Stimulated activated CD4-positive, alpha-beta T cell treated with anti-CD3 and anti-CD28 coated beads, TNF-alpha, amount 100 ng/mL, for 48 hours (primary cell): ENCODE measurements at regions not wholly inside any gene's neighbourhood (a gene's known extent, or its start where the extent isn't known, plus 50 kb on each side); places are given as distances from the start of the nearest gene placed in this dataset.

Source experiments
- DNase-seq, 3 donors: peaks; one replicate each; pipeline ENCODE4 v3.0.0-alpha.2; 2020; ENCODE audit warnings: low read depth in 3 of 3

GRCh38 chr13:53854321-53854720, 825.7 kb downstream of the OLFM4 start:
- no peak for DNase-seq

DNA sequence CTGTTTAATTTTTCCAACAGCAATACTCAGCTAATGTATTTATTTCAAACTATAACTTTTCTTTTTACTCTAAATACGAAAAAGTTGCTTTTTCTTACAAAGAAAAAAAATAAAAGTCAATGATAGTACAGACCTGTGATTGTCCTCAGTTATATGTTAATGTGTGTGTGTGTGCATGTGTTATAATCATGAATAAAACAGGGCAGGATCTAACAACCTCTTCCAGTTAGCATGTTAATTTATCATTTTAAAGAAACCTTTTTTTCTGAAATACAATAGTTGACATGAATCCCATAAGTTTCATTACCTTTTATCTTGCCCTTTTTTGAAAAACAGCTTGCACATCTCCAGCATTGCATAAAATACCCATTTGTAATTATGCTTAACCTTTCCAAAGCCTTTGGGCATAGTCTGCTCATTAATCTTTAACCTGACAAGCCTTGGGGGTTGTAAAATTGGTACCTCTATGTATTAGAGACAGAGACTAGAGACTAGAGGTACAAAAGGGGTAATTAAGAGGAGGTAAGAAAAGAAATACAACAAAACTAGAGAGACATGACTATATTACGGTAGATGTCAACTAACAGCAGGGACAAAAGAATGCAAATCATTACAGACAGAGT, 828.1 kb downstream of the OLFM4 start:
- DNase-seq = no peak

GRCh38 chr13:53863520-53863919, 834.9 kb downstream of the OLFM4 start:
- DNase-seq = no peak

DNA sequence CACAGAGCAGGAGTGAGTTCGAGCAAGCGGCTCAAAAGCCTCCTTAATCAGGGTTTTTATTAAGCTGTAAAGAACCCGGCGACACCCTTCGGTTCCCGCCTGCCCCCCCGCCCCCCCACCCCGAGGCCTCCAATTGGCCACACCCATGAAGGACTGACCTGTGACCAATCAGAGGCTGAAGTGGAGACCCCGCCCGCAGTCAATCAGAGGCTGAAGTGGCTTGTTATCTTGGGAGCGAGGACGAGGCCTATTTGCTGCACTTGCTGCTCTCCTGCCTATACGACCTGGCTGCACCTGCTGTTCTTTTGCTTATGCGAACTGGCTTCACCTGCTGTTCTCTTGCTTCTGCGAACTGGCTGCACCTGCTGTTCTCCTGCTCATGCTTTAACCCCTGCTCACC, 844.9 kb downstream of the OLFM4 start:
- no peak for DNase-seq

DNA sequence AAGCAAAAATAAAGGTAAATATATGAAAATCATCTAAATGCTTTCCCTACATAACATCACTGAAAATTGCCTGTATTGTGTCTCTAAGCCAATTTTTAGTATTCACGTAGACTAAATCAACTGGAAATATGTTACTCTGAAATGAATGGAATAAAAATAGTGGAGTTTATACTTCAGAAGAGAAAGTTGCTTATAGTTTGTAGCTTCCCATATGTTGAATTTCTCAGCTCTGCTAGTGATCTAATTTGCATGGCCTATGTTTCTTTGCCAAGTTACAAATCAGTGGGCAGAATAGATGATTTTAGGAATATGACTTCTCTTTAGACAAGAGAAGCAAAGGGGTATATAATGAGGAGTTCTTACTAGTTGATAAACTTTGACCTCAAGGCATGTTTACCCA, 850.2 kb downstream of the OLFM4 start:
- no peak for DNase-seq

GRCh38 chr13:53885997-53886396, 857.4 kb downstream of the OLFM4 start:
- DNase-seq = no peak

- DNase-seq = no peak
These were observed 862.1 kb downstream of the OLFM4 start for GRCh38 chr13:53890696-53891095.

DNA sequence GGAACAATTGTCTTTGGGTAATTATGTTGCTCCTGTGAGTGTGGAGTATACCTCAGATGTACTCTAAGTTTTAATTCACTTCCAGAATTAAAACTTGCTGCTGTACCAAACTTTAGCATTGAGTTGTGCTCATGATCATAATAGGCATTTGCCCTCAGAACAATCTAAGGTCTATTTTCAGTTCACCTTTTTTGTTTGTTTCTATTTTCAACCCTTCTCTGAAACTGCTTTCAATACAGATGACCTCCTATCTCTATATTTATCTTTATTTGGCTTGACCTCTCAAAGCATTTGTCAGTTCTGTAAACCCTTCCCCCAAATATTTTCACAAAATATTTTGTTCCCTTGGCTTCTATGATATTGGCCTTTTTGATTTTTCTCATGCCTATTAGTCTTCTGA, 873.0 kb downstream of the OLFM4 start:
- no peak for DNase-seq

GRCh38 chr13:53907891-53908290, 879.3 kb downstream of the OLFM4 start:
- no peak for DNase-seq

GRCh38 chr13:53920916-53921315, 892.3 kb downstream of the OLFM4 start:
- no peak for DNase-seq

DNA sequence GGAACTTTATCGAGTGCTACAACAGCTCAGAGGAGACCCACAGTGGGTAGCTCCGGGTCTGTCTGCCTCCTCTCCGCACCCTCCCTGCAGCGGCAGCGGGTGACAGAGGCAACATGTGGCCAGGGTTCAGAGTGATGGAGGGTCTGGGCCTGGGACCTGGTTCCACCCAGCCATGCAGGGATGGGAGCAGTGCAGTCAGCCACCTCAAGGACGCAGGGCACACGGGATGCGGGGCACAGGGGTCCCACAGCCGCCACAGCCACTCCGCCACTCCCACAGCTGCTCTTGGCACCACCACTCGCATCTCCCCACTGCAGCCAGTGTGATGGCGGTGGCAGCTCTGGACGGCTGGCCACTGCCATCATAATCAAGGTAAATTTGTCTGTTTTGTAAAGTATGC, 892.9 kb downstream of the OLFM4 start:
- no peak for DNase-seq

GRCh38 chr13:53941588-53942190, 913.1 kb downstream of the OLFM4 start:
- DNase-seq = no peak

GRCh38 chr13:53946500-53946899, 917.9 kb downstream of the OLFM4 start:
- DNase-seq = no peak

DNA sequence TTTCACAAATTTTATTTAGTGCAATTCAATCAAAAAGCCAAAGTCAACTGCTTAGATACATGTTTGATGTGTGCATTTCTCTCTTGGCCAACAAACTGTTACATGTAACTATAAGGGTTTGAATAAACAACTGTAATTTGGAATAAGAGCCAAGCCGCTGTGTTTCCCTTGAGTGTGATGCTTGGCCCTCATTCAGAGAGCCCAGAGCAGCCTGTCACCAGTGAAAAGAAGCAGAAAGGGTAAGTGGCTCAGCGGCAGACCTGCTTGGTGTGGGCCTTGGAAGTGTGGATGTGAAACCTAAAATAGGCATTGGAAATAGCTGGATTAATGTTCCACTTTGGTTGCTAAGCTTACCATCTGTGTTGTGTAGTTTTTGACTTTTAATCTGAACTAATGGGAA, 924.6 kb downstream of the OLFM4 start:
- no peak for DNase-seq
